ENCODE measurements at regions not wholly inside any gene's neighbourhood (a gene's known extent, or its start where the extent isn't known, plus 50 kb on each side); places are given as distances from the start of the nearest gene placed in this dataset.

- DNase-seq (ENCODE audit: low read depth in 2 of 2), result no peak
Observed at GRCh38 chr2:117071556-117072102, 742.9 kb upstream of the DDX18 start.

- no peak for DNase-seq (ENCODE audit: low read depth in 2 of 2)
Observed at GRCh38 chr2:117074756-117075155, 739.7 kb upstream of the DDX18 start.

- no peak for DNase-seq (ENCODE audit: low read depth in 2 of 2)
Observed at GRCh38 chr2:117085256-117085655, 729.2 kb upstream of the DDX18 start.

DNA sequence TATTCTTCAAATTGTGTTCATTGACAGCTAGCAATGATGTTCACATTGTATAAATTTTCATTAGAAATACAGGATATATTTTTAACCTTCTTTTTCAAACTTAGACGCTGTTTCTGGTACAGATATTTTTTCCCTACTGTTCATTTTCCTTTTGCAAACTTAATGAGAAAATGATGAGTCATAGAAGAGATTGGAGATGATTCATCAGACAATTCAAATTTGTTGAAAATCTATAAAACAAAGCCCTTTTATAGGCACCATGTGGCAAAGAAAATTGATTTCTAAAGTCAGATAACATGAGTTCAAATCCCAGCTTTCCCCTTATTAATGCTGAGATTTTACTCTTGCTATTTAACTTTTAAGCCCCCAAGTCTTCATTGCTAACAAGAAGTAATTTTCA, 728.8 kb upstream of the DDX18 start:
- DNase-seq (ENCODE audit: low read depth in 2 of 2), result no peak

DNA sequence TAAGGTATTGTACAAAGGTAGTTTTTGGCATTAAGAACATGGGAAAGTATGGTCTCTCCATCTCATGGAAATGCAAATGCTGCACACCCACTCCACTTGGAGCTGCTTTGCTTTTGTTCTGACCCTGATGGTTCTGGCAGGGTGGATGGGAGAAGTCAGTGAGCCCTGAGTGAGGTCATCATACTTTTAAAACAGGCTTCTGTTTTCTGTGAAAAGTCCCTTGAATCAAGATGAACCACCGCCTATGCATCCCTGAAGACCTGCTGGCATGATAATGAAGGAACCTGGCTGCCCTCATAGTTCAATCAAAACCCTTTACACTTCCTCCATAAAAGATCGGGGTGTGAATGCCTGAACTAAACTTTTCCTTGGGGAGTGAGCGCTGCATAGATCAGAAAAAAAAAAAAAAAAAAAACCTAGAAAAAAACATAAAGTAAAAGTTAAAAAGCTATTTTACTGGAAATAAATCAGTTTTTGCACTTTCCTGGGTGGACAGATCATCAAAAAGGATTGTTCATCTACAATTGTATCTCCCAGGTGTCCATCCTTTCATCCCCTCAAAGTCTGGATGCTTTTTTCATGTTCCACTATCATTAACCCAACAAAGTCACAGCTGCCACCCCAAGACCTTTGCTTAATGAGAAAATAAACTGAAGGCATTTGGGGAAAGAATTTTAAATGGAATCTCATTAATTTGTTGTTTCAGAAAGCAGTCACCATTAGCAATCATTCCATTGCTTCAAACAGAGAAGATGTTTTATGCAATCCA, 728.1 kb upstream of the DDX18 start:
- no peak for DNase-seq (ENCODE audit: low read depth in 2 of 2)

GRCh38 chr2:117086943-117087250, 727.6 kb upstream of the DDX18 start:
- DNase-seq (ENCODE audit: low read depth in 2 of 2), result no peak

- DNase-seq (ENCODE audit: low read depth in 2 of 2), result no peak
Observed at GRCh38 chr2:117087535-117088291, 726.8 kb upstream of the DDX18 start.

- no peak for DNase-seq (ENCODE audit: low read depth in 2 of 2)
Observed at GRCh38 chr2:117091041-117091837, 723.3 kb upstream of the DDX18 start.

DNA sequence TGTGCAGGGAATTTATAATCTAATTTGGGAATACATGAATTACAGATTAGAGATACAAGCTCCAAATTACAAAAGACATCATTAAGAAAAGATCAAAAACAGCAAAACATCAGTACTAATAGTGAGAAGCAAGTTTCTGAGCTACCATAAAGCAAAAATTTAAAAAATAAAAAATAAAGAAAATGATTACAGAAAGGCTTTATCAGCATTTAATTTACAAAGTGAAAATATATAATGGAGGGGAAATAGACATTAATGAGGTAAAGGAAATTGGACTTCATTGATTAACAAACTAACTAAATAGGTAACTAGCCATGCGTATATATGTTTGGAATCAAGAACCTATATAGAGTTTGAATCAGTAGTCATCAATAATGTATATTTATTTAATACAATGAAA, 712.9 kb upstream of the DDX18 start:
- no peak for DNase-seq (ENCODE audit: low read depth in 2 of 2)

DNA sequence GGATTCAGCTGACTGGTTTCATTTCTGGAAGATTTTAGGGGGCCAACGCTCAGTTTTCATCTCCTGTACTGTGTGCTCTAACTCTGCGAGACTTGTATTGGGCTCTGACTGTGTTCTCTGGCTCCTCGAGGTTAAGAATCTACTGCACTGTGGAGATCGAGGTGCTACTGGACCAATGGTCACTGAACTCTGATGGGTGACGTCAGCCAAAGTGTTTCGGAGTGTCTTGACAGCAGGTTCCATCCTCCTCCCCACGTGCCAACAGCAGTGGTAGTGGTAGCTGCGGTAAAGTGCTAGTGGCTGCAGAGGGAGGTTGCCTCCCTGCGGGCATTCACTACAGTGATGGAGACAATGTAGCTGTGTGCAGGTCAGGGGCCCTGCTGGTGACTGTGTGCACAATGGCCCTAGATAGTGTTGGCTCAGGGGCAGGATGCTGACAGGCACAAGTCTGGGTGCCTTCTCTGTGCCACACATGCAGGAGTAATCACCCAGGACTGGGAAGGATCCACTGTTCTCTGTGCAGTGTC, 705.7 kb upstream of the DDX18 start:
- no peak for DNase-seq (ENCODE audit: low read depth in 2 of 2)

DNA sequence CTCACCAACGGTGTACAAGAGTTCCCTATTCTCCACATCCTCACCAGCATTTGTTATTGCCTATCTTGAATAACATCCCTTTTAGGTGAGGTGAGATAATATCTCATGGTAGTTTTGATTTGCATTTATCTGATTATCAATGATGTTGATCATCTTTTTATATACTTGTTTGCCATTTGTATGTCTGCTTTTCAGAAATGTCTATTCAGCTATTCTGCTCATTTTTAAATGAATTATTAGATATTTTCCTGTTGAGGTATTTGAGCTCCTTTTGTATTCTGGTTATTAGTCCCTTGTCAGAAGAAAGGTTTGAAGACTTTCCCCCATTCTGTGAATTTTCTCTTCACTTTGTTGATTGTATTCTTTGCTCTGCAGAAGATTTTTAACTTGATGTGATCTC, 695.5 kb upstream of the DDX18 start:
- no peak for DNase-seq (ENCODE audit: low read depth in 2 of 2)

DNA sequence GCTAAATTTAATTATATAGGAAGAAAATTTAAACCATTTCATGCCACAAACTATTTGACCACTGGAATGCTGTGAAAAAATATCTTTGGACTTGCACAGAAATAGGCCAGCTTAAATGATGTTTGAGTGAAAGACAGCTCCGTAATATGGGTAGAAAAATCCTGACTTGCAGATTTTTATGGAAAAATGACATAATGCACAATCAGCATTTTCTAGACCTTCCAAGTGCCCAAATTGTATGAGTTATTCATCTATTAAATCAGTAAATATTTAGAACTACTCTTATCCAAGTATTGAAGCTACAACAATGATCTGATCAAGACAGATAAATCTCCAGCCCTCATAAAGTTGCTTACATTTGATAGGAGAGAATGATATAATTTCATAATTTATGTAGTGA, 691.1 kb upstream of the DDX18 start:
- DNase-seq (ENCODE audit: low read depth in 2 of 2), result no peak

DNA sequence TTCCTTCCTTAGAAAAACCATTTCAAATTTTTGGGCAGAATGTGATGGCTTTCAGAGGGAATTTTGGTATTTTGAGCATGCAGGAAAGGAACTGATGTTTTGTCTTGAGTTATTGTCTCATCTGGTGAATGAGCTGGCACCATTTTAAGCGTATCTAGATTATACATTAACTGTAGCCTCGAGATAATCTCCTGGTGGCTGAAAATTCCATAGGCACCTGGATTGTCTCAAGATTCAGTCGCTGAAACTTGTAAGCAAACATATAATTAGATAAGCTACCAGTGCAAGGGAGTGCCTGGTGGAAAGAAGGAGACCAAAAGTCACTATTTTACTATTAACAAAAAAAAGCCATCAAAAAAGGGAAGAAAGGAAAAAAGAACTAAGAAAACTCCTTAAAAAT, 687.8 kb upstream of the DDX18 start:
- no peak for DNase-seq (ENCODE audit: low read depth in 2 of 2)

DNA sequence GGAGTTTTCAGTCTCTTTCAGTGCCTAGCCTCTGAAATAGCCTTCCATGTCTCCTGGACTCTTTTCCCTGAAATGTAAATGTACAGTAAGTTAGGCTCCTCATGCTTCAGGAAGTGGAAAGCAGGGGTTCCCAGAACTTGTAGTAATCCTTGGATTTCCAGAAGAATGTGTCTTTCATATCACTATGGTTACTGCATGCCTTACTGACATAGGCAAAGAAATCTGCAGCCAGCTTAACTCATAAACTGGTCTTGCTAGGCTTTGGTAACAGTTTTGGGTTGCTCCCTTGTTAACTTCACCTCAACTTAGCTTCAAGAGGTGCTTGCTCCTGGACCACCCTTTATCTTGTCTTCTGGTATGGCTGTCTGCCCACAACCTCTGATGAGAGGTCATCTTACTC, 686.8 kb upstream of the DDX18 start:
- DNase-seq (ENCODE audit: low read depth in 2 of 2), result no peak

- DNase-seq (ENCODE audit: low read depth in 2 of 2), result no peak
Observed at GRCh38 chr2:117128461-117128860, 686.0 kb upstream of the DDX18 start.

DNA sequence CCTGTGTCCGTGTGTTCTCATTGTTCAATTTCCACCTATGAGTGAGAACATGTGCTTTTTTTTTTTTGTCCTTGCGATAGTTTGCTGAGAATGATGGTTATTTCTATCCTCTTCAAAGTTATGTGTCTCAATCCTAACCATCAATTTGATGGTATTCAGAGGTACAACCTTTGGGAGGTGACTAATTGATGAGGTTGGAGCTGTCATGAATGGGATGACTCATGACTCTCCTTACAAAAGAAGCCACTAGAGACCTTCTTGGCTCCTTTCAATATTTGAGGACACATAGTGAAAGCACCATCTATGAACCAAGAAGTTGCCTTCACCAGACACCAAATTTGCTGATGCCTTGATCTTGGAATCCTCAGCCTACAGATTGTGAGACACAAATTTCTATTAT, 677.1 kb upstream of the DDX18 start:
- no peak for DNase-seq (ENCODE audit: low read depth in 2 of 2)

GRCh38 chr2:117169036-117169765, 645.3 kb upstream of the DDX18 start:
- DNase-seq (ENCODE audit: low read depth in 2 of 2), result no peak

DNA sequence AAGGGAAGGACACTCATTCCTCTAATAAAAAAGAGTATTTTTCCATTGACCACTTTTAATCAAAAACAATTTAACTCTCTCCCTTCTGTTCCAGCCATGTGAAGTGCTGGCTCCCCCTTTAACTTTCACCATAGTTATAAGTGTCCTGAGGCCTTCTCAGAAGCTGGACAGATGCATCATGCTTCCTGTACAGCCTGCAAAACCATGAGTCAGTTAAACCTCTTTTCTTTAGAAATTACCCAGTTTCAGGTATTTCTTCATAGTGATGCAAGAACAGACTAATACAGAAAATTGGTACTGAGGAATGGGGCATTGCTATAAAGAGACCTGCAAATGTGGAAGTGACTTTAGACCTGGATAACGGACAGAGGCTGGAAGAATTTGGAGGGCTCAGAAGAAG, 643.6 kb upstream of the DDX18 start:
- no peak for DNase-seq (ENCODE audit: low read depth in 2 of 2)

GRCh38 chr2:117179405-117179804, 635.1 kb upstream of the DDX18 start:
- DNase-seq (ENCODE audit: low read depth in 2 of 2), result no peak

DNA sequence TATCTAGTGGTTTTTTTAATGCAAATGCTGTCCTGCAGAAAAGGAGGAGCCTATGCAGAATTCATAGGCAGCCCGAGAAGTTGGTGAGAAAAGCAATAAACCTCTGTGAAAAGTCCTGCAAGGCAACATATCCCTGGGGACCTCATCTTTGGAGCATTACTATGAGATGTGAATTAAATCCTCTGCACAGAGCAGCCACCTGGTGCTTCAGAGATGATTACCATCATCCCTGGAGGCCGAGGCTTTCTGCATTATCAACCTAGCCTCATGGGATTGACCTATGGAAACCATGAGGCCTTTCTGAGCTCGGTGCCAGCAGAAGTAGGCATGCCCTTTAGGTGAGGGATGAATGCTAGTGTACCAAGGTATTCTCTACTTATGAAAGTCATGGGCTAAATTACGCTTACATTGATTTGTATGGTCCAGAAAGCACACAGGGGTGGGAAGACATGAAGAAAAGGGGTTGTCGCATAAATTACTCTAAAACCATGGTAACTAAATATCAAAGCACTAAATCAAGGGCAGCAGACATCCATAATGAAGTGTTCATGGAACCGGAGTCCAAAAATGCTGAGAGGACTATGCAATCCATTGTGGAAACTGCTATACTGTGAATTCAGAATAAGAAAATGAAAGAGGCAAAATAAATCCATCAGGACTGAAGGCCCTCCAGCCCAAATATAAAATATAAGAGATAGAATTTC, 623.5 kb upstream of the DDX18 start:
- DNase-seq (ENCODE audit: low read depth in 2 of 2), result no peak

DNA sequence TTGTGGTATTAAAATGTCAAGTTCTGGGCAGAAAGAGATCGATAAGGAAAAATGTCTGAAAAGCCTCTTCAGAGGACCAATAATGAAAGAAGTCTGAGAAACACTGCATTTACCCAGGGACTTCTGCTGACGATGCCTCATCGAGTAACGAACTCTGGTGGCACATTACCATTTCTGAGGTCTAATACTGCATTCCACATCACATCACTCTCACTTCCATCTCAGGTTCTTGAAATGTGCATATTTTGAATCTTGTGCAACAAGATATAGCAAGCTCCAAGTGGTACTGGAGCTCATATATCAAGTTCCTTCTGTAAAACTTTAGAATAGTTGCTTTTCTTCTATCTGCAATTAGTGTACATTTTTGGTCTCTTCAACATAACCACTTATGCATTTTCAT, 619.1 kb upstream of the DDX18 start:
- DNase-seq (ENCODE audit: low read depth in 2 of 2), result no peak
